ENCODE measurements at regions not wholly inside any gene's neighbourhood (a gene's known extent, or its start where the extent isn't known, plus 50 kb on each side); places are given as distances from the start of the nearest gene placed in this dataset.

- DNase-seq (no peak), ATAC-seq (ENCODE audit: low read depth) (no peak)
- H3K36me3 Mint-ChIP-seq: no peaks in the 10 kb centered on the region
- POLR2A ChIA-PET: no interaction called here
- no peak overlapping the region for H3K4me3 Mint-ChIP-seq
- no peak overlapping the region for H3K27ac Mint-ChIP-seq
- peaks cover 4% of the 10 kb centered on the region for H3K4me1 Mint-ChIP-seq
- no peaks in the 10 kb centered on the region for H3K27me3 Mint-ChIP-seq
- H3K9me3 Mint-ChIP-seq: no peaks in the 10 kb centered on the region
Measured at GRCh38 chr4:8730159-8730558, 137.6 kb downstream of the CPZ start.

GRCh38 chr4:8729408-8730149 lies 137.0 kb downstream of the CPZ start:
- DNase-seq: no peak
- no peaks in the 10 kb centered on the region for H3K9me3 Mint-ChIP-seq
- ATAC-seq (ENCODE audit: low read depth): no peak
- H3K27ac Mint-ChIP-seq: no peak overlapping the region
- H3K4me1 Mint-ChIP-seq: peaks cover 4% of the 10 kb centered on the region
- POLR2A ChIA-PET: no interaction called here
- H3K36me3 Mint-ChIP-seq: no peaks in the 10 kb centered on the region
- no peak overlapping the region for H3K4me3 Mint-ChIP-seq
- no peaks in the 10 kb centered on the region for H3K27me3 Mint-ChIP-seq

- POLR2A ChIA-PET: no interaction called here
- no peaks in the 10 kb centered on the region for H3K36me3 Mint-ChIP-seq
- no peaks in the 10 kb centered on the region for H3K9me3 Mint-ChIP-seq
- ATAC-seq (ENCODE audit: low read depth) (no peak), DNase-seq (no peak)
- peaks cover 4% of the 10 kb centered on the region for H3K4me1 Mint-ChIP-seq
- no peak overlapping the region for H3K4me3 Mint-ChIP-seq
- H3K27me3 Mint-ChIP-seq: no peaks in the 10 kb centered on the region
- no peak overlapping the region for H3K27ac Mint-ChIP-seq
Measured at GRCh38 chr4:8728536-8729407, 136.2 kb downstream of the CPZ start.

GRCh38 chr4:8727546-8728510 lies 135.3 kb downstream of the CPZ start:
- peak; percentile 40 for DNase-seq

GRCh38 chr4:8727131-8727530 lies 134.6 kb downstream of the CPZ start:
- ATAC-seq (ENCODE audit: low read depth): no peak
- Mint-ChIP-seq H3K36me3 (no peaks in the 10 kb centered on the region), H3K9me3 (no peaks in the 10 kb centered on the region), H3K27ac (no peak overlapping the region), H3K27me3 (no peaks in the 10 kb centered on the region), H3K4me1 (peaks cover 4% of the 10 kb centered on the region), H3K4me3 (no peak overlapping the region)
- POLR2A ChIA-PET: no interaction called here
- no peak for DNase-seq

More at GRCh38 chr4:8727546-8728510, 135.3 kb downstream of the CPZ start:
- Mint-ChIP-seq H3K9me3 (no peaks in the 10 kb centered on the region), H3K27ac (peak overlapping the region; percentile 24), H3K27me3 (no peaks in the 10 kb centered on the region), H3K4me3 (no peak overlapping the region), H3K4me1 (peaks cover 4% of the 10 kb centered on the region), H3K36me3 (no peaks in the 10 kb centered on the region)
- POLR2A ChIA-PET: no interaction called here
- ATAC-seq (ENCODE audit: low read depth): peak; percentile 75

GRCh38 chr4:8726344-8726851 lies 133.8 kb downstream of the CPZ start:
- DNase-seq (no peak), ATAC-seq (ENCODE audit: low read depth) (no peak)
- no peaks in the 10 kb centered on the region for H3K9me3 Mint-ChIP-seq
- no peak overlapping the region for H3K4me3 Mint-ChIP-seq
- no peaks in the 10 kb centered on the region for H3K27me3 Mint-ChIP-seq
- no peaks in the 10 kb centered on the region for H3K36me3 Mint-ChIP-seq
- peaks cover 4% of the 10 kb centered on the region for H3K4me1 Mint-ChIP-seq
- H3K27ac Mint-ChIP-seq: no peak overlapping the region
- POLR2A ChIA-PET: no interaction called here

- no peak overlapping the region for H3K27ac Mint-ChIP-seq
- no peaks in the 10 kb centered on the region for H3K9me3 Mint-ChIP-seq
- POLR2A ChIA-PET: no interaction called here
- ATAC-seq (ENCODE audit: low read depth) (no peak), DNase-seq (no peak)
- no peaks in the 10 kb centered on the region for H3K36me3 Mint-ChIP-seq
- H3K4me3 Mint-ChIP-seq: no peak overlapping the region
- no peaks in the 10 kb centered on the region for H3K27me3 Mint-ChIP-seq
- H3K4me1 Mint-ChIP-seq: peaks cover 4% of the 10 kb centered on the region
Measured at GRCh38 chr4:8725845-8726244, 133.3 kb downstream of the CPZ start.

- H3K4me3 Mint-ChIP-seq: no peak overlapping the region
- no peaks in the 10 kb centered on the region for H3K27me3 Mint-ChIP-seq
- POLR2A ChIA-PET: no interaction called here
- no peak overlapping the region for H3K27ac Mint-ChIP-seq
- peaks cover 4% of the 10 kb centered on the region for H3K4me1 Mint-ChIP-seq
- H3K36me3 Mint-ChIP-seq: no peaks in the 10 kb centered on the region
- DNase-seq: no peak
- no peak for ATAC-seq (ENCODE audit: low read depth)
- no peaks in the 10 kb centered on the region for H3K9me3 Mint-ChIP-seq
Measured at GRCh38 chr4:8725071-8725841, 132.7 kb downstream of the CPZ start.

- no peaks in the 10 kb centered on the region for H3K9me3 Mint-ChIP-seq
- no peak overlapping the region for H3K27ac Mint-ChIP-seq
- DNase-seq: no peak
- POLR2A ChIA-PET: no interaction called here
- ATAC-seq (ENCODE audit: low read depth): no peak
- peaks cover 4% of the 10 kb centered on the region for H3K4me1 Mint-ChIP-seq
- H3K27me3 Mint-ChIP-seq: no peaks in the 10 kb centered on the region
- H3K4me3 Mint-ChIP-seq: no peak overlapping the region
- H3K36me3 Mint-ChIP-seq: no peaks in the 10 kb centered on the region
Measured at GRCh38 chr4:8724436-8725070, 132.0 kb downstream of the CPZ start.

GRCh38 chr4:8723222-8723980 lies 130.8 kb downstream of the CPZ start:
- peaks cover 4% of the 10 kb centered on the region for H3K4me1 Mint-ChIP-seq
- H3K36me3 Mint-ChIP-seq: no peaks in the 10 kb centered on the region
- no peaks in the 10 kb centered on the region for H3K9me3 Mint-ChIP-seq
- DNase-seq: no peak
- H3K27me3 Mint-ChIP-seq: peaks cover 2% of the 10 kb centered on the region
- ATAC-seq (ENCODE audit: low read depth): no peak
- POLR2A ChIA-PET: no interaction called here
- no peak overlapping the region for H3K4me3 Mint-ChIP-seq
- H3K27ac Mint-ChIP-seq: no peak overlapping the region

- Mint-ChIP-seq H3K27ac (no peak overlapping the region), H3K27me3 (peaks cover 2% of the 10 kb centered on the region), H3K36me3 (no peaks in the 10 kb centered on the region), H3K9me3 (no peaks in the 10 kb centered on the region), H3K4me3 (no peak overlapping the region), H3K4me1 (peaks cover 4% of the 10 kb centered on the region)
- POLR2A ChIA-PET: no interaction called here
- DNase-seq: no peak
- no peak for ATAC-seq (ENCODE audit: low read depth)
Measured at GRCh38 chr4:8722556-8722955, 130.0 kb downstream of the CPZ start.

GRCh38 chr4:8721621-8722020 lies 129.1 kb downstream of the CPZ start:
- H3K27me3 Mint-ChIP-seq: peaks cover 2% of the 10 kb centered on the region
- POLR2A ChIA-PET: no interaction called here
- H3K36me3 Mint-ChIP-seq: no peaks in the 10 kb centered on the region
- no peak for DNase-seq
- no peak overlapping the region for H3K27ac Mint-ChIP-seq
- H3K4me1 Mint-ChIP-seq: no peaks in the 10 kb centered on the region
- H3K4me3 Mint-ChIP-seq: no peak overlapping the region
- H3K9me3 Mint-ChIP-seq: no peaks in the 10 kb centered on the region
- ATAC-seq (ENCODE audit: low read depth): no peak
